ENCODE measurements at regions not wholly inside any gene's neighbourhood (a gene's known extent, or its start where the extent isn't known, plus 50 kb on each side); places are given as distances from the start of the nearest gene placed in this dataset.

DNA sequence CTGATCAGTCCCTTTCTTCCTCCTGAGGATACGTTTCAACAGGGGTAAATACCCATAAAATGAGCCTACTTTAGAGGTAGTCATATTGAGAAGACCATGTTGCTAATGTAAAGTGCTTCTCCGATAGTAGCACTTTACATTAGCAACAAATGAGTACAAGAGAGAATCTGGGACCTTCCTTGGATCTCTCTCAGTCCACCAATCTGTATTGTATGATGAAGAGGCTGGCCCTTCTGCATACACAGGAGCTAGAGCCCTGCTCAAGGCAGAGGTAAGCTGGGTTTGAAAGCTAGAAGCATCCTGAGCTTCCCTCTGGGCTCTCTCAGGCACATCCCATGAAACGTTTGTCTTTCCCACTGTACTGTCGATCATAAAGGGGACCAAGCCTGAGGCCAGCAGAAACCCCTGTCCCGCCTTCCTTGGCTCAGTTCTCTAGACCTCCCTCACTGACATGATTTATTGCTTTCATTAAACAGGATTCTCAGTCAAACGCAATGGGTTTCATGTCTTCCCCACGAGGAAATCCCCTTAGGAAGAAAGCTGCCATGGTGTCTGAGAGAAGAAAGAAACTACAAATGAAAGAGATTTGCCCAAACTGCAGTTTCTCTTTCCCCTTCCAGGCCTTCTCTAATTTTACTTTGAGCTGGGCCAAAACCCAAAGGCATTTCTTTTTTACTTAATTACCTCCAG, 62.8 kb upstream of the BCAR3 start:
- no peak for DNase-seq (ENCODE audit: low read depth in 2 of 2)

DNA sequence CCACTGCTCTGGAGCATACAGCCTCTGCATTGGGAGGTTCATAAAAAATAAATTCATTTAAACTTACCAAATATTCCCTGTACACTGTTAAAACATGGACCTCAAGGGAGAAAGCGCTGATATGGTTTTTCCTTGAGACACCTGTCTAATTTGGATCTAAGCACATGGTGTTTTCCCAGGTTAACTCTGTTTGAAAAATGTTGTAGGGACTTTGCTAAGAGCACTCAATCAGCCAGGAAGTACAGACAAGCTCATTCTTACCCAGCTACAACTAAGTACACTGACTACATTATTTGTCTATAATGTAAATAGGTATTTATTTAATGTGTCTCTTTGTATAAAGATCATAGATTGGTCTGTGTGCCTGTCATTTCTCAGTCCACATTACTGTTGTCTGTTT, 61.8 kb upstream of the BCAR3 start:
- no peak for DNase-seq (ENCODE audit: low read depth in 2 of 2)

DNA sequence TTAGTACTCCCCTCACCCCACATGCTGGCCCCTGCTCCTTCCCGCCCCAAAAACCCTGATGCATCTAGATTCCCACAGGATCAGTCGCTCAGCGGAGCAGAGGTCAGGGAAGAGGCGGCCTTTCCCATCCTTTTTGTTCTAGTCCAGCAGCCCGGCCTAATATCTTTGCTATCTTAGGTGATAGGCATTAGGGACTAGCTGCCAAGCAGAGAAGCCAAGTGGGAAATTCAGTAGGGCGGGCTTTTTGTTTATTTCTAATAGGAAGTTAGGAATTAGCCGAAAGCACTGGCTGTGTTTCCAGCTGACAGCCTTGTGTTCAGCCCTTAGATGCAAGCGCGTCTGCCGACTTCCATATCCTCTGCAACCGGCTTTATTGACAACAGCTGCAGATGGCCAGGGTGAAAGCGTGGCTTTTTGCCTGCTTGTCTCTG, 59.0 kb upstream of the BCAR3 start:
- DNase-seq (ENCODE audit: low read depth in 2 of 2) = no peak

DNA sequence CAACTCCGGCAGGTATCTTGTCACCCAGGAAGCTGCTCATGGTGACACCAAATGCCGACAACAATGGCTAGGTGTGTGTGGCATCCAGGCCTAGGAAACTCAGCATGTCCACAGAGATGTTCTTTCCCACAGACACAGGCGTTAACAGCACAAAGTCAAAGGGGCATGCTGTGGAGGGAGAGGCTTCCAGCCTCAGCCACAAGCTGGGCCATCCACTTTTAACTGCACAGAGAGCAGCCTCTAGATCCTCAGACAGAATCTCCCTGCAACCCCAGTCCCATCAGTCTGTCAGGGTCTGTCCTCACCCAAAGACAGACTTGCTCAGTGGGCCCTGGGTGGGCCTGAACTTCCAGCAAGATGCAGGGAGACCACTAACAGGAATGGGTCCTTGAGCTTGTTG, 58.5 kb upstream of the BCAR3 start:
- no peak for DNase-seq (ENCODE audit: low read depth in 2 of 2)

DNA sequence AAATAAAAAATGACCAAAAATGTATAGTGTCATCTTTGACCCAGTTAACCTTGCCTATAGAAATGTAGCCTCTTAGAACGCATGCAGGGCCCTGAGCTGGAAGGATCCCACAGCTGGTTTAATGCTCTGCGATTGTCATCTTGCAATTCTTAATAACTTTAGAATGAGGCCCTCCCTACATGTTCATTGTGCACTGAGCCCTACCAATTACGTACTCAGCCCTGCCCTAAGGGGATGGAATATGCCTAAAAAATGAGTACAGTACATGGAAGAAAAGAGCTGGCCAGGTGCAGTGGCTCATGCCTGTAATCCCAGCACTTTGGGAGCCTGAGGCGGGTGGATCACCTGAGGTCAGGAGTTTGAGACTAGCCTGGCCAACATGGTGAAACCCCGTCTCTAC, 57.8 kb upstream of the BCAR3 start:
- DNase-seq (ENCODE audit: low read depth in 2 of 2) = no peak

DNA sequence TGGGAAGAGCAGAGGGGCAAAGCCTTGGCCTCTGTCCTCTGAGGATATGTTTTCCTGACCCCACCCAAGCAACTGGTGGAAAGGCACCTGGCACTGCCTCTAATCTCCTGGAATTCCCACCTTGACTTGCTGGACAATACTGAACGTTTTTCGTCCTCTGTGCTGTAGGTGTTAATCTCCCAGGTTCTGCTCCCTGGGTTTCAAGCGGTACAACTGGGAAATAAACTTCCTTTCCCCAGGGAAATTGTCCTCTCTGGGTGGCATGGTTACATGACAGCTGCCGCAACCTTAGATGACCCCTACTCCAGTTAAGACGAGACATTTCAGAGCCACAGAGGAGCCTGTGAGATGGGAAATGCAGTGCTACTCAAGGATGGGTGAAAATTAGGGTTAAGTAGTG, 57.3 kb upstream of the BCAR3 start:
- no peak for DNase-seq (ENCODE audit: low read depth in 2 of 2)

DNA sequence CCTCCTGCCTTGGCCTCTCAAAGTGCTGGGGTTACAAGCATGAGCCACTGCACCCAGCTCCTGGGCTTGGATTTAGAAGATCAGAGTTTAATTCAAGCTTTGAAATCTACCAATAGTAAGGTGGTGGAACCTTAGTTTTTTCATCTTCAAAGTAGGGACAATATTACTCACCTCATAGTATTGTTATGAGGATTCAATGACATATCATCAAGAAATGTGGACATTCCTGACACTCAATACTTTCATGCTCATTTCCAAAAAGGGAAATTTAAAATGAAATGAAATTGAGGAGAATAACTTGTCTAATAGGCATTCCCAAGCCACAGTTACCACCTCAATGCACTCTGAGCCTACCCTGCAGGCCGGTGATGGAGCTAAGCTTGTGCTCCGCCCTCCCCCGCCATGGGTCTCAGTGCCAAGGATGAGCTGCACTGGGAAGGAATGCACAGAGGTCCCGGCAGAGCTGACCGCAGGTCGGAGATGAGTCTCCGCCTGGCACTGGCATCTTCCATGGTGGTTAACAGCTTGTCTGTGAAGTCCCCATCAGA, 56.5 kb upstream of the BCAR3 start:
- DNase-seq (ENCODE audit: low read depth in 2 of 2) = no peak

DNA sequence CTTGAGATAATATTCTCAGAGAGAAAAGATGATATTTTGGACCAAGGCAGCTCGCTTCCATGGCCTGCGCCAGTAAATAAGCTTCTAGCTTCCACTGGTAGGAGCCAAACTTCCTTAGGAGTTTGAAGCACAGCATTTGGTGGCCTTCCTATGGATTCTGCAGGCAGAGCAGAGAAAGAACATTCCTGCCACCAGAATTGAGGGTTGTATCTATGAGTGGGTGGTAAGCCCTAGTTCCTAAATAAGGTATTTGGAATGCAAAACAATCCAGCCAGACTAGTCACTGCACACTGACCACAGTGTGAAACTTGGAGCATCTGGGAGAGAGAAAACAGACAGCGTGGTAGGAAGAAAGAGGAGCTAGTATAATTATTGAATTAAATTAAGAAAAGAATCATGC, 54.1 kb upstream of the BCAR3 start:
- no peak for DNase-seq (ENCODE audit: low read depth in 2 of 2)

DNA sequence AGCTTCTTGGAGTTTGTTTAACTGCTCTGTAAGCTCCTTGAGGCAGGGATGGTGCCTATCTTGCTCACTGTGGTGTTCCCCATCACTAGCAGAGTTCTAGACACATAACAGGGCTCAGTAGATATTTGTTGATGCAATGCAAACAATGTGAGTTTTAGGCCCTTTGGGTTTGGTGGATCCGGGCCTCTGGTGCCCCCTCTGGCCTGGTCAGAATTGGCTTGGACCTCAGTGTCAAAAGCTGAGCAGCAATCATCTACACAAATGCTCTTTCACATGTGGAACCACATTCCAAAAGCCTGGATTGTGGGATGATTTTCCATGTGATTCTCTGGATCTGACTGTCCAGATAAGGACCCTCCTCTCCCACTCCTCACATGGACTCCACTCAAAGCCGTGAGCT, 53.4 kb upstream of the BCAR3 start:
- no peak for DNase-seq (ENCODE audit: low read depth in 2 of 2)

DNA sequence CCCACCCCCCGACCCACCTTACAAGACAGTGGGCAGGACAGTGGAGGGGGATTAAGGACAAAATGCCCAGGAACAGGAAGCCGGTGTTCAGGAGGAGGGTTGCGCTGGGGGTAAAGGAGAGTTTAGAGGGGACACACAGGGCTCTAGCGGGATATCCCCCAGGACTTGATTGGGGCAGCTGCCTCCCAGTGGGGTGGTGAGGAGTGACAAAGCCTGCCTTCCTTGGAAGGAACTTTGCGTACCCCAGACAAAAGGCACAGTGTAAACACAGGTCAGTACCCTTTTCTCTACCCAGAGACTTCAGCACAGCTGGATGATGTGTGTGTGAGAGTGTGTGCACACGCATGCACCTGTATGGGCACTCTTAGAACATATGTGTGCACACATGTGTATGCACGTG, 51.7 kb upstream of the BCAR3 start:
- DNase-seq (ENCODE audit: low read depth in 2 of 2) = no peak

DNA sequence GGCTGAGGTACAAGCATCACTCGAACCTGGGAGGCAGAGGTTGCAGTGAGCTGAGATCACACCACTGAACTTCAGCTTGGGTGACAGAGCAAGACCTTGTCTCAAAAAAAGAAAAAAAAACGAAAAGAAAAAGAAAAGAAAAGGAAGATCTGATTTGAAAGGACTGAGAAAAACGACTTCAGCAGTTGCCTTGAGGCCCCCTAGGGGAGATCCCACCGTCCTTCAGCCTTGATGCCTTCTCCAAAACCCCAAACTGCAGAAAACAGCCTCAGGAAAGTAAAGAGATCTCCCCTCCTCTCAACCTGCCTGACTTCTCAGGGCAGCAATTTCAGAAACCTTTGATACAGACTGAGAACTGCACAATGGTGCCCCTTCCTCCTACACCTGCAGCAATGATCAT, 50.9 kb upstream of the BCAR3 start:
- DNase-seq (ENCODE audit: low read depth in 2 of 2) = no peak

Data from stimulated activated CD4-positive, alpha-beta T cell treated with anti-CD3 and anti-CD28 coated beads, Interleukin-4, amount 100 ng/mL, for 48 hours (primary cell).